HepG2 (cell line): ENCODE measurements at regions not wholly inside any gene's neighbourhood (a gene's known extent, or its start where the extent isn't known, plus 50 kb on each side); places are given as distances from the start of the nearest gene placed in this dataset.

Source experiments
- MEF2D ChIP-seq: sonication (generic); formaldehyde crosslinking; IDR thresholded peaks from 2 replicates; pipeline ENCODE4 v1.5.1; 2020; ENCODE audit warnings: mild to moderate bottlenecking, missing genetic modification reagents
- POLR2A ChIP-seq, 2 experiments: IDR thresholded peaks; 2 replicates each; pipeline ENCODE4 v1.6.1; 2011; ENCODE audit warnings: low read depth in 2 of 2, low read length in 2 of 2, mild to moderate bottlenecking in 1 of 2, moderate library complexity in 1 of 2; ENCODE audit not compliant: insufficient read depth in 1 of 2
- RFX5 ChIP-seq: IDR thresholded peaks from 2 replicates; pipeline ENCODE4 v1.6.1; 2011; ENCODE audit warnings: low read depth, low read length, improper control_type of control experiment
- TF ChIP-seq, protein P1 (sequence below): sonication (generic); formaldehyde crosslinking; IDR thresholded peaks from 2 replicates; pipeline ENCODE4 v1.5.0; 2020; ENCODE audit warnings: mild to moderate bottlenecking, missing genetic modification reagents, moderate library complexity

DNA sequence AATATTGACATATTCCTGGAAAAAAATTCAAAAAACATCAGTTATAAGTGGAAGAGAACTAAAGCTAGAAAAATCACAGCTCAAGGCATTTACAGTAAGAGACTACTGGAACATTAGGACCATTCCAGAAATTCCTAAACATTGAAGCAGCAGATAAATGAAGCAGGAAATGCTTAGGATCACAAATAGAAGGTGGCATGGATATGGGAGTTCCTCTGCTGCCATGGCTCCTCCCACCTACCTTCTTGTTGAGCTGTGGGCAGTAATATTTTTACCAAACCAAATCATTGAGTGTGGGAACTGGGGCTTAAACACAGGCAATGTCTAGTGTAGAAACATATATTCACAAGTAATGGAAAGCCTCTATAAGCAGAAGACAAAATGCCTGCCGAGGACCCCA, 292.8 kb downstream of the ANKRD7 start:
- TF ChIP-seq, protein P1, sequence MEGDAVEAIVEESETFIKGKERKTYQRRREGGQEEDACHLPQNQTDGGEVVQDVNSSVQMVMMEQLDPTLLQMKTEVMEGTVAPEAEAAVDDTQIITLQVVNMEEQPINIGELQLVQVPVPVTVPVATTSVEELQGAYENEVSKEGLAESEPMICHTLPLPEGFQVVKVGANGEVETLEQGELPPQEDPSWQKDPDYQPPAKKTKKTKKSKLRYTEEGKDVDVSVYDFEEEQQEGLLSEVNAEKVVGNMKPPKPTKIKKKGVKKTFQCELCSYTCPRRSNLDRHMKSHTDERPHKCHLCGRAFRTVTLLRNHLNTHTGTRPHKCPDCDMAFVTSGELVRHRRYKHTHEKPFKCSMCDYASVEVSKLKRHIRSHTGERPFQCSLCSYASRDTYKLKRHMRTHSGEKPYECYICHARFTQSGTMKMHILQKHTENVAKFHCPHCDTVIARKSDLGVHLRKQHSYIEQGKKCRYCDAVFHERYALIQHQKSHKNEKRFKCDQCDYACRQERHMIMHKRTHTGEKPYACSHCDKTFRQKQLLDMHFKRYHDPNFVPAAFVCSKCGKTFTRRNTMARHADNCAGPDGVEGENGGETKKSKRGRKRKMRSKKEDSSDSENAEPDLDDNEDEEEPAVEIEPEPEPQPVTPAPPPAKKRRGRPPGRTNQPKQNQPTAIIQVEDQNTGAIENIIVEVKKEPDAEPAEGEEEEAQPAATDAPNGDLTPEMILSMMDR (CRISPR knock-in tag) = no peak
- TF ChIP-seq POLR2A (IDR thresholded peaks at IDR 0.05; ENCODE audit: insufficient read depth in 1 of 2, low read depth in 2 of 2, low read length in 2 of 2) (no peak), RFX5 (no peak), MEF2D (CRISPR knock-in tag) (no peak)
